M059J (cell line): ENCODE measurements at regions not wholly inside any gene's neighbourhood (a gene's known extent, or its start where the extent isn't known, plus 50 kb on each side); places are given as distances from the start of the nearest gene placed in this dataset.
"Not testable (repeated sequence)": the region's sequence is repeated elsewhere in the genome, so short reads cannot be mapped to it uniquely, and the experiment has no call there.

Experiments used
- DNase-seq: peaks from one replicate; pipeline ENCODE4 v3.0.0-alpha.2; 2012; ENCODE audit warnings: low read depth

GRCh38 chr3:6769532-6770396 lies 91.2 kb upstream of the GRM7 start:
- DNase-seq: not testable (repeated sequence)

DNA sequence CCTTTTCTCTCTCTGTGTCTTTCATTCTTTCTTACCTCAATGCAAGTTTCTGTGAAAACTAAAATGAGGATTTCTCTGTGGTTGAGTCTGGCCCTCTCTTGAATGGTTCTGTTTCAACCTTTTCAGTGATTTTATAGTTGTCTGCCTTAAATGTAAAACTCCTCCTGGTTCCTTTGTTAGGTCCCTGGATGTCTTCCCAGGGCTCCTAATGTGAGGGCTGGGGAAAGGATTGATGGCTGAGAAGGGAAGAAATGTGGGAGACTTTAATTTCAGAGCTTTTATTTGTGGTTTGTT lies 90.6 kb upstream of the GRM7 start:
- DNase-seq: no peak

- DNase-seq: no peak
These were observed 89.7 kb upstream of the GRM7 start for GRCh38 chr3:6771171-6771570.

DNA sequence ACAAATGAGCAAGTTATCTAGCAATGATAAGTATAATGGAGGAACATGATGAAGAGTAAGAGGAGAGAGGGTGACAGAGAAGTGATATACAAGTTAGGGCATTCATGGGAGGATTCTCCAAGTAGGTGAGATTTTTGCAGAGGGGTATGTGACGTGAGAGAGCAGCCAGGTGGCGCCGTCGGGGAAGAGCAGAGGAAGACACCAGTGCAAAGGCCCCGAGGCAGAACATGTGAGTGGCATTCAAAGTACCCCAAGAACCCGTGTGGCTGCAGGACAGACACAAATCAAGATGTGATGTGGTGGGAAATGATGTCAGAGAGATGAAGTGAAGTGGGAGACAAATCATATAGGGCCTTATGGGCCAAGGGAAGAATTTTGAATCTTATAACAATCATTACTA lies 81.8 kb upstream of the GRM7 start:
- DNase-seq: no peak

- DNase-seq: no peak
These were observed 79.8 kb upstream of the GRM7 start for GRCh38 chr3:6781092-6781491.

DNA sequence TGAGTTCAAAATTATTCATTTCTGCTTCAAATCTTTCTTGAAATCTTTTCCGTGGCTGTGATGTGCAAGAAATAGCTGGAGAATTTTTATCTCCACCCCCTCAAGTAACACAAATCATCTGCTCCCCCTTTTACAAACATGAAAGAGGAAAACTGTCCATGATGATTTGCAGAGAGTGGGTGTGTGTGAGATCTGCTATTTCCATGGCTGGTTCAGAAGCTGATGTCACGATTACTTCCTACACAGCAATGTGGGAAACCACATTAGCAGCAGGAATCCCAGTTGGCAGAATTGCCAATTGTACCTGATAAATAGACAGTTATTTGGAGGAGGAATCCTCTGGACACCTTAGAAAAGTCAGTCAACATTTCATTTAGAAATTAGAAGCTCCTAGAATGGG lies 75.2 kb upstream of the GRM7 start:
- DNase-seq: no peak

DNA sequence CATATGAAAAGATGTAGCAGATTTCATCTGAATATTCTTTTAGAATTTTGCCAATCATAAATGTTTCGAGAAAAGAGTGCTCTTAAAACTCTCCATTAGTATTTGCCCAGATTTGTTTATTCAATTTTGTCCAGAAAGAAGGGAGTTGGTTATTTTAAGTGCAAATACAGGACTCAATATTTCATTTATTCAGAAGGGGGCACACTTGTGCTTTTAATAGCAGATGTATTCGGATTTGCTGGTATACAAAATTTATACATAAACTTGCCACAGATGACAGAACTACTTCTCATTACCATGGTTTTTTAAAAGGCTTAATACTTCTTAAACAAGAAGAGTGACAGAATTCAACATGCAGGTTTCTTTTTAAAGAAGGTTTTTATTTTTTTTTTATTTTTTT lies 69.8 kb upstream of the GRM7 start:
- no peak for DNase-seq

DNA sequence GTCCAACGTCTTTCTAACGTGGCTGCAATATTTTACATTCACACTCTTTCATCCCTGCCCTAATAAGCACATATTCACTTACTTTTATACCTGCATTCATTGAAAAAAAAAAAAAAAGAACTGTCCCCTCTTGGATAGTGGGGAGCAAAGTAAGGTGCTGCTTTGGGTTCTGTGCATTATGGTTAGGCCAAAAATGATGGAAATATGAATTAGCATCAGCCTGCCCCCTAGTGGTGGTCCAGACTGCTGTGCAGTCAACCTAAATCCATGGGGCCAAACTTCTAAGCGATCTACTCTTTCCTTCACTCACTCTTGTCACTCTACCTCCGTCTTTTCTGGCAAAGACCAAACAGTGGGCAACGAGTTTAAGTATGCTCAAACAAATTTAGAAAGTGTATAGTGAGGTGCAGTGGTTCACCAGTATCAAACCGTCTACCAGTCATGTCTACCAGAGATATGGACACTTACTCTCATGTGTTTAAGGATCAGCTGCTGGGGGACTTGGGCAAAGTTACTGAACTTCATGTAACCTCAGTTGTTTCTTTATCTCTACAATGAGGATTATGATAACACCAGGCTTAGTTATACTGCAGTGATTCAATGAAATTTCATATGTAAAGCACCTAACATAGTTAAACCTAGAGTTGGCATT lies 61.5 kb upstream of the GRM7 start:
- DNase-seq: no peak

- DNase-seq: no peak
These were observed 57.3 kb upstream of the GRM7 start for GRCh38 chr3:6803619-6804018.

GRCh38 chr3:6805236-6805635 lies 55.7 kb upstream of the GRM7 start:
- DNase-seq: no peak

DNA sequence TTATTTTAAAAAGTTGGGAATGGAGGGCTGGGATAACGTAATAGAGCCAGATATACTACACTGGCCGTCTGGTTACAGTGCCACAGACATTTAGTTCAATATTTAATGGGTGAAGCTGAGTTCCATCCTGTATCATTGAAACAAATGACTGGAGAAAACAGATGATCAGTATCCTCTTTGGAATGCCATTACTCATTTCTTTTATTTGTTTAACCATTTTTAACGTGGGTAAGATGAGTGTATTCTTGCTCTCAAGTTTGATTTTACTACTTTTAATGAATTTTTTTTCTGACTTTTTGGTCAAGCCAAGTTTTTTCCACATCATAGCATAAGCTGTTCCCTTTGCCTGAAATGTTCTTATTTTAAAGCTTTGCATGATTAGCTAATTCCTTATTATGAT lies 53.9 kb upstream of the GRM7 start:
- DNase-seq: no peak

- DNase-seq: no peak
These were observed 52.8 kb upstream of the GRM7 start for GRCh38 chr3:6807967-6808588.

- no peak for DNase-seq
These were observed 51.6 kb upstream of the GRM7 start for GRCh38 chr3:6809349-6809748.
